ENCODE measurements at regions not wholly inside any gene's neighbourhood (a gene's known extent, or its start where the extent isn't known, plus 50 kb on each side); places are given as distances from the start of the nearest gene placed in this dataset.

GRCh38 chr5:143870362-143870761 is 58.4 kb downstream of the HMHB1 start:
- H3K27ac ChIP-seq: no peak overlapping the region
- no peak for DNase-seq (ENCODE audit: low read depth, low spot score)
- no peak overlapping the region for H3K9ac ChIP-seq (ENCODE audit: insufficient read length)
- no peaks in the 10 kb centered on the region for H3K36me3 ChIP-seq (ENCODE audit: insufficient read depth, low read length)
- H3K9me3 ChIP-seq (ENCODE audit: low read depth, low read length): no peaks in the 10 kb centered on the region
- H3K4me3 ChIP-seq: no peak overlapping the region
- TF ChIP-seq EZH2 (IDR thresholded peaks at IDR 0.05): no peak
- TF ChIP-seq POLR2AphosphoS5 (IDR thresholded peaks at IDR 0.05; ENCODE audit: borderline replicate concordance, low read depth, low read length): no peak
- TF ChIP-seq FOXP2 (optimal IDR thresholded peaks at IDR 0.05; ENCODE audit: control extremely low read depth, extremely low read length, insufficient read depth): no peak

- no peak for DNase-seq (ENCODE audit: low read depth, low spot score)
- H3K27ac ChIP-seq: no peak overlapping the region
- TF ChIP-seq FOXP2 (optimal IDR thresholded peaks at IDR 0.05; ENCODE audit: control extremely low read depth, extremely low read length, insufficient read depth) (no peak), POLR2AphosphoS5 (IDR thresholded peaks at IDR 0.05; ENCODE audit: borderline replicate concordance, low read depth, low read length) (no peak), EZH2 (IDR thresholded peaks at IDR 0.05) (no peak)
- no peaks in the 10 kb centered on the region for H3K36me3 ChIP-seq (ENCODE audit: insufficient read depth, low read length)
- H3K9ac ChIP-seq (ENCODE audit: insufficient read length): no peak overlapping the region
- H3K9me3 ChIP-seq (ENCODE audit: low read depth, low read length): no peaks in the 10 kb centered on the region
- H3K4me3 ChIP-seq: no peak overlapping the region
Observed at GRCh38 chr5:143870871-143871632, 59.1 kb downstream of the HMHB1 start.

GRCh38 chr5:143871672-143872071 is 59.7 kb downstream of the HMHB1 start:
- H3K9me3 ChIP-seq (ENCODE audit: low read depth, low read length): no peaks in the 10 kb centered on the region
- no peak for TF ChIP-seq FOXP2 (optimal IDR thresholded peaks at IDR 0.05; ENCODE audit: control extremely low read depth, extremely low read length, insufficient read depth)
- no peak for TF ChIP-seq EZH2 (IDR thresholded peaks at IDR 0.05)
- no peak for TF ChIP-seq POLR2AphosphoS5 (IDR thresholded peaks at IDR 0.05; ENCODE audit: borderline replicate concordance, low read depth, low read length)
- no peak overlapping the region for H3K27ac ChIP-seq
- H3K36me3 ChIP-seq (ENCODE audit: insufficient read depth, low read length): no peaks in the 10 kb centered on the region
- H3K9ac ChIP-seq (ENCODE audit: insufficient read length): no peak overlapping the region
- DNase-seq (ENCODE audit: low read depth, low spot score): no peak
- H3K4me3 ChIP-seq: no peak overlapping the region

- no peak overlapping the region for H3K9ac ChIP-seq (ENCODE audit: insufficient read length)
- H3K36me3 ChIP-seq (ENCODE audit: insufficient read depth, low read length): no peaks in the 10 kb centered on the region
- no peak overlapping the region for H3K27ac ChIP-seq
- no peaks in the 10 kb centered on the region for H3K9me3 ChIP-seq (ENCODE audit: low read depth, low read length)
- no peak for DNase-seq (ENCODE audit: low read depth, low spot score)
- no peak overlapping the region for H3K4me3 ChIP-seq
- TF ChIP-seq FOXP2 (optimal IDR thresholded peaks at IDR 0.05; ENCODE audit: control extremely low read depth, extremely low read length, insufficient read depth) (no peak), EZH2 (IDR thresholded peaks at IDR 0.05) (no peak), POLR2AphosphoS5 (IDR thresholded peaks at IDR 0.05; ENCODE audit: borderline replicate concordance, low read depth, low read length) (no peak)
Observed at GRCh38 chr5:143874312-143874711, 62.4 kb downstream of the HMHB1 start.

- H3K9me3 ChIP-seq (ENCODE audit: low read depth, low read length): no peaks in the 10 kb centered on the region
- H3K4me3 ChIP-seq: no peak overlapping the region
- H3K9ac ChIP-seq (ENCODE audit: insufficient read length): no peak overlapping the region
- no peak for TF ChIP-seq POLR2AphosphoS5 (IDR thresholded peaks at IDR 0.05; ENCODE audit: borderline replicate concordance, low read depth, low read length)
- TF ChIP-seq EZH2 (IDR thresholded peaks at IDR 0.05): no peak
- TF ChIP-seq FOXP2 (optimal IDR thresholded peaks at IDR 0.05; ENCODE audit: control extremely low read depth, extremely low read length, insufficient read depth): no peak
- no peak overlapping the region for H3K27ac ChIP-seq
- DNase-seq (ENCODE audit: low read depth, low spot score): no peak
- H3K36me3 ChIP-seq (ENCODE audit: insufficient read depth, low read length): no peaks in the 10 kb centered on the region
Observed at GRCh38 chr5:143877196-143877595, 65.2 kb downstream of the HMHB1 start.

GRCh38 chr5:143878430-143878829 is 66.5 kb downstream of the HMHB1 start:
- TF ChIP-seq POLR2AphosphoS5 (IDR thresholded peaks at IDR 0.05; ENCODE audit: borderline replicate concordance, low read depth, low read length): no peak

GRCh38 chr5:143879646-143880045 is 67.7 kb downstream of the HMHB1 start:
- no peak for DNase-seq (ENCODE audit: low read depth, low spot score)
- no peak overlapping the region for H3K27ac ChIP-seq
- no peaks in the 10 kb centered on the region for H3K36me3 ChIP-seq (ENCODE audit: insufficient read depth, low read length)
- no peaks in the 10 kb centered on the region for H3K9me3 ChIP-seq (ENCODE audit: low read depth, low read length)
- H3K9ac ChIP-seq (ENCODE audit: insufficient read length): no peak overlapping the region
- H3K4me3 ChIP-seq: no peak overlapping the region
- TF ChIP-seq EZH2 (IDR thresholded peaks at IDR 0.05) (no peak), POLR2AphosphoS5 (IDR thresholded peaks at IDR 0.05; ENCODE audit: borderline replicate concordance, low read depth, low read length) (no peak), FOXP2 (optimal IDR thresholded peaks at IDR 0.05; ENCODE audit: control extremely low read depth, extremely low read length, insufficient read depth) (no peak)

More at GRCh38 chr5:143878430-143878829, 66.5 kb downstream of the HMHB1 start:
- Histone ChIP-seq H3K36me3 (ENCODE audit: insufficient read depth, low read length) (no peaks in the 10 kb centered on the region), H3K4me3 (no peak overlapping the region), H3K9me3 (ENCODE audit: low read depth, low read length) (no peaks in the 10 kb centered on the region), H3K27ac (no peak overlapping the region), H3K9ac (ENCODE audit: insufficient read length) (no peak overlapping the region)
- DNase-seq (ENCODE audit: low read depth, low spot score): no peak

- Histone ChIP-seq H3K9ac (ENCODE audit: insufficient read length) (no peak overlapping the region), H3K4me3 (no peak overlapping the region), H3K36me3 (ENCODE audit: insufficient read depth, low read length) (no peaks in the 10 kb centered on the region), H3K27ac (no peak overlapping the region), H3K9me3 (ENCODE audit: low read depth, low read length) (no peaks in the 10 kb centered on the region)
- TF ChIP-seq EZH2 (IDR thresholded peaks at IDR 0.05) (no peak), POLR2AphosphoS5 (IDR thresholded peaks at IDR 0.05; ENCODE audit: borderline replicate concordance, low read depth, low read length) (no peak), FOXP2 (optimal IDR thresholded peaks at IDR 0.05; ENCODE audit: control extremely low read depth, extremely low read length, insufficient read depth) (no peak)
- no peak for DNase-seq (ENCODE audit: low read depth, low spot score)
Observed at GRCh38 chr5:143880178-143880577, 68.2 kb downstream of the HMHB1 start.

GRCh38 chr5:143882520-143882919 is 70.6 kb downstream of the HMHB1 start:
- Histone ChIP-seq H3K36me3 (ENCODE audit: insufficient read depth, low read length) (no peaks in the 10 kb centered on the region), H3K9me3 (ENCODE audit: low read depth, low read length) (no peaks in the 10 kb centered on the region), H3K9ac (ENCODE audit: insufficient read length) (no peak overlapping the region), H3K4me3 (no peak overlapping the region), H3K27ac (no peak overlapping the region)
- TF ChIP-seq POLR2AphosphoS5 (IDR thresholded peaks at IDR 0.05; ENCODE audit: borderline replicate concordance, low read depth, low read length) (no peak), EZH2 (IDR thresholded peaks at IDR 0.05) (no peak), FOXP2 (optimal IDR thresholded peaks at IDR 0.05; ENCODE audit: control extremely low read depth, extremely low read length, insufficient read depth) (no peak)
- no peak for DNase-seq (ENCODE audit: low read depth, low spot score)
